ENCODE measurements at regions not wholly inside any gene's neighbourhood (a gene's known extent, or its start where the extent isn't known, plus 50 kb on each side); places are given as distances from the start of the nearest gene placed in this dataset.

- TF ChIP-seq POLR2AphosphoS5 (IDR thresholded peaks at IDR 0.05): no peak
- no peak for TF ChIP-seq POLR2A (IDR thresholded peaks at IDR 0.05)
- peak in 1 of 5 experiments; percentile 12 for TF ChIP-seq CTCF (IDR thresholded peaks at IDR 0.05)
- Histone ChIP-seq H3K27me3 (no peaks in the 10 kb centered on the region), H3K36me3 (no peaks in the 10 kb centered on the region), H3K27ac (no peak overlapping the region), H3K4me3 (no peak overlapping the region), H3K4me1 (no peaks in the 10 kb centered on the region), H3K9me3 (no peaks in the 10 kb centered on the region)
- 77% methylated on average over 4 of the region's 4 CpGs; no CpG with 5 or more reads in 1 of the 2 donors for WGBS, 2 donors (ENCODE audit: low coverage in 1 of 2)
- intact Hi-C loops (cut with DNase I; ENCODE audit: low total_unique reads): no loop called here
- in situ Hi-C loops (cut with MboI; ENCODE audit: low pct_ligation_motif_present in 1 of 4, low pct_unique_long_range_greater_than_20kb in 1 of 4, low sequenced_read_pairs in 3 of 4): no loop called here
- no peak for DNase-seq
These were observed 95.1 kb upstream of the PLET1 start for GRCh38 chr11:112355726-112356125.

GRCh38 chr11:112357488-112357887 lies 96.8 kb upstream of the PLET1 start:
- no peak for DNase-seq
- Histone ChIP-seq H3K27ac (no peak overlapping the region), H3K36me3 (no peaks in the 10 kb centered on the region), H3K9me3 (no peaks in the 10 kb centered on the region), H3K27me3 (no peaks in the 10 kb centered on the region), H3K4me1 (no peaks in the 10 kb centered on the region), H3K4me3 (no peak overlapping the region)
- TF ChIP-seq POLR2AphosphoS5 (IDR thresholded peaks at IDR 0.05) (no peak), CTCF (IDR thresholded peaks at IDR 0.05) (no peak), POLR2A (IDR thresholded peaks at IDR 0.05) (no peak), EP300 (IDR thresholded peaks at IDR 0.05; ENCODE audit: low read depth) (no peak)
- in situ Hi-C loops (cut with MboI; ENCODE audit: low pct_ligation_motif_present in 1 of 4, low pct_unique_long_range_greater_than_20kb in 1 of 4, low sequenced_read_pairs in 3 of 4) (no loop called here), intact Hi-C loops (cut with DNase I; ENCODE audit: low total_unique reads) (no loop called here)
- WGBS, 2 donors (ENCODE audit: low coverage in 1 of 2): 92% methylated on average over 2 of the region's 2 CpGs; no CpG with 5 or more reads in 1 of the 2 donors

GRCh38 chr11:112361396-112361795 lies 100.7 kb upstream of the PLET1 start:
- in situ Hi-C loops (cut with MboI; ENCODE audit: low pct_ligation_motif_present in 1 of 4, low pct_unique_long_range_greater_than_20kb in 1 of 4, low sequenced_read_pairs in 3 of 4): no loop called here
- intact Hi-C loops (cut with DNase I; ENCODE audit: low total_unique reads): no loop called here

GRCh38 chr11:112363527-112363926 lies 102.9 kb upstream of the PLET1 start:
- no peak for DNase-seq
- intact Hi-C loops (cut with DNase I; ENCODE audit: low total_unique reads) (no loop called here), in situ Hi-C loops (cut with MboI; ENCODE audit: low pct_ligation_motif_present in 1 of 4, low pct_unique_long_range_greater_than_20kb in 1 of 4, low sequenced_read_pairs in 3 of 4) (no loop called here)
- WGBS, 2 donors (ENCODE audit: low coverage in 1 of 2): 78 to 84% methylated on average over 2 of the region's 2 CpGs
- peaks cover 0 to 16% (median 7%) of the 10 kb centered on the region in 4 donors for H3K4me1 ChIP-seq
- H3K27ac ChIP-seq: peak overlapping the region in 3 of 4 donors; percentile 69 to 76 (median 75)
- no peaks in the 10 kb centered on the region for H3K36me3 ChIP-seq
- no peak overlapping the region for H3K4me3 ChIP-seq
- no peak for TF ChIP-seq POLR2AphosphoS5 (IDR thresholded peaks at IDR 0.05)
- no peaks in the 10 kb centered on the region for H3K27me3 ChIP-seq
- H3K9me3 ChIP-seq: no peaks in the 10 kb centered on the region

More at GRCh38 chr11:112361396-112361795, 100.7 kb upstream of the PLET1 start:
- Histone ChIP-seq H3K27me3 (no peaks in the 10 kb centered on the region), H3K9me3 (no peaks in the 10 kb centered on the region), H3K27ac (no peak overlapping the region), H3K4me3 (no peak overlapping the region), H3K4me1 (peaks cover 0 to 16% (median 7%) of the 10 kb centered on the region in 4 donors), H3K36me3 (no peaks in the 10 kb centered on the region)
- 76 to 84% methylated on average over 3 of the region's 3 CpGs for WGBS, 2 donors (ENCODE audit: low coverage in 1 of 2)
- TF ChIP-seq POLR2A (IDR thresholded peaks at IDR 0.05) (no peak), CTCF (IDR thresholded peaks at IDR 0.05) (no peak)
- DNase-seq: no peak

- TF ChIP-seq CTCF (IDR thresholded peaks at IDR 0.05): no peak
- TF ChIP-seq POLR2AphosphoS5 (IDR thresholded peaks at IDR 0.05): peak; percentile 74 to 85 (median 77)
- no peak overlapping the region for H3K4me3 ChIP-seq
- in situ Hi-C loops (cut with MboI; ENCODE audit: low pct_ligation_motif_present in 1 of 4, low pct_unique_long_range_greater_than_20kb in 1 of 4, low sequenced_read_pairs in 3 of 4): no loop called here
- no peaks in the 10 kb centered on the region for H3K36me3 ChIP-seq
- peak; percentile 35 for DNase-seq
- 64 to 72% methylated on average over 2 to 7 of the region's 7 CpGs for WGBS, 2 donors (ENCODE audit: low coverage in 1 of 2)
- peak overlapping the region; percentile 69 to 76 (median 72) for H3K27ac ChIP-seq
- H3K27me3 ChIP-seq: no peaks in the 10 kb centered on the region
- peaks cover 0 to 16% (median 7%) of the 10 kb centered on the region in 4 donors for H3K4me1 ChIP-seq
- intact Hi-C loops (cut with DNase I; ENCODE audit: low total_unique reads): no loop called here
- H3K9me3 ChIP-seq: no peaks in the 10 kb centered on the region
These were observed 104.4 kb upstream of the PLET1 start for GRCh38 chr11:112364962-112365481.

Data from transverse colon (tissue), 4 donors.